ENCODE measurements at regions not wholly inside any gene's neighbourhood (a gene's known extent, or its start where the extent isn't known, plus 50 kb on each side); places are given as distances from the start of the nearest gene placed in this dataset.

DNA sequence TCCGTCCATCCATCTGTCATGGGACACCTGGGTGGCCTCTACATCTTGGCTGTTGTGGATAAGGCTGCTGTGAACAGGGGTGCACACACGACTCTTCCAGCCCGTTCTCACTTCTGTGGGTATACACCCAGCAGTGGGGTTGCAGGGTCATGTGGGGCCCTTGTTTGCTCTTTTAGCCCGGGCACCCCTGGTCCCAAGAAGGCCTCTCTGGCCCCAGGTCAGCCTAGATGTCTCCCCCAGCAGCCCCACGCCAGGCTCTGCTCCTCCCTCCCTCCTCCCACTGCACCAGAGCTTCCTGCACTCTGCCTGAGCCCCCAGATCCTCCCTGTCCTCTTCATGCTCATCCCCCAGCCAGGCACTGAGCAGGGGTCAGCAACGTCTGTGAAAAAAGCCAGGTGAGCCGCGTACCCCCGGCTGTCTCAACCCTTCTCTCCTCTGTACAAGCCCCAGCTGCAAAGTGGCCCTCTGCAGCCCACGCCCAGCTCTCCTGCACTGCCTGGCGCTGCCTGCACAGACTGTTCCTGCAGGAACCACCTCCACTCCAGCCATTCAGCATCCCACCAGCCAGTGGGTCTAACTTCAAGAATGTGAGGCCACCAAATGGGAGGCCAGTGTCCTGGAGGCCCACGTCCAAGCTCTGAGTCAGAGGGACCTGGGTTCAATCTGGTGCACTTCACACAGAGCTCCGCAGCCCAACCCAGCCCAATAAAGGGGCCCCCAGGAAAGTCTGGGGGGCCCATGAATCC, 1508.9 kb downstream of the BRD1 start:
- DNase-seq (ENCODE audit: insufficient read length, low spot score) (no peak), FAIRE-seq (no peak)
- TF ChIP-seq, protein P1, sequence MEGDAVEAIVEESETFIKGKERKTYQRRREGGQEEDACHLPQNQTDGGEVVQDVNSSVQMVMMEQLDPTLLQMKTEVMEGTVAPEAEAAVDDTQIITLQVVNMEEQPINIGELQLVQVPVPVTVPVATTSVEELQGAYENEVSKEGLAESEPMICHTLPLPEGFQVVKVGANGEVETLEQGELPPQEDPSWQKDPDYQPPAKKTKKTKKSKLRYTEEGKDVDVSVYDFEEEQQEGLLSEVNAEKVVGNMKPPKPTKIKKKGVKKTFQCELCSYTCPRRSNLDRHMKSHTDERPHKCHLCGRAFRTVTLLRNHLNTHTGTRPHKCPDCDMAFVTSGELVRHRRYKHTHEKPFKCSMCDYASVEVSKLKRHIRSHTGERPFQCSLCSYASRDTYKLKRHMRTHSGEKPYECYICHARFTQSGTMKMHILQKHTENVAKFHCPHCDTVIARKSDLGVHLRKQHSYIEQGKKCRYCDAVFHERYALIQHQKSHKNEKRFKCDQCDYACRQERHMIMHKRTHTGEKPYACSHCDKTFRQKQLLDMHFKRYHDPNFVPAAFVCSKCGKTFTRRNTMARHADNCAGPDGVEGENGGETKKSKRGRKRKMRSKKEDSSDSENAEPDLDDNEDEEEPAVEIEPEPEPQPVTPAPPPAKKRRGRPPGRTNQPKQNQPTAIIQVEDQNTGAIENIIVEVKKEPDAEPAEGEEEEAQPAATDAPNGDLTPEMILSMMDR (IDR thresholded peaks at IDR 0.05; ENCODE audit: insufficient read depth, missing control alignments) = no peak

DNA sequence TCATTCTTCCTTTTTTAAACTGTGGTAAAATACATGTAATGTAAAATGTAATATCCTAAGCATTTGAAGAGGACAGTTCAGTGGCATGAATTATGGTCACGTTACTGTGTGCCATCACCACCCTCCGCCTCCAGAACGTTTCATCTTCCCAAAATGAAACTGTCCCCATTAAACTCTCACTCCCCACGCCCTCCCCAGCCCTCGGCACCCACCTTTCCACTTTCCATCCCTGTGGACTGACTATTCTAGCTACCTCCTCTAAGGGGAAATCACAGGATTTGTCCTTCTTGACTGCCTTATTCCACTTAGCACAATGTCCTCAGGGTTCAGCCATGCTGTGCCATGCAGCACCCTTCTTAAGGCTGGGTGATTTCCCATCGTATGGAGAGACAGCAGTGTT, 1509.5 kb downstream of the BRD1 start:
- TF ChIP-seq, protein P1 (IDR thresholded peaks at IDR 0.05; ENCODE audit: insufficient read depth, missing control alignments) = no peak
- FAIRE-seq (no peak), DNase-seq (ENCODE audit: insufficient read length, low spot score) (no peak)

DNA sequence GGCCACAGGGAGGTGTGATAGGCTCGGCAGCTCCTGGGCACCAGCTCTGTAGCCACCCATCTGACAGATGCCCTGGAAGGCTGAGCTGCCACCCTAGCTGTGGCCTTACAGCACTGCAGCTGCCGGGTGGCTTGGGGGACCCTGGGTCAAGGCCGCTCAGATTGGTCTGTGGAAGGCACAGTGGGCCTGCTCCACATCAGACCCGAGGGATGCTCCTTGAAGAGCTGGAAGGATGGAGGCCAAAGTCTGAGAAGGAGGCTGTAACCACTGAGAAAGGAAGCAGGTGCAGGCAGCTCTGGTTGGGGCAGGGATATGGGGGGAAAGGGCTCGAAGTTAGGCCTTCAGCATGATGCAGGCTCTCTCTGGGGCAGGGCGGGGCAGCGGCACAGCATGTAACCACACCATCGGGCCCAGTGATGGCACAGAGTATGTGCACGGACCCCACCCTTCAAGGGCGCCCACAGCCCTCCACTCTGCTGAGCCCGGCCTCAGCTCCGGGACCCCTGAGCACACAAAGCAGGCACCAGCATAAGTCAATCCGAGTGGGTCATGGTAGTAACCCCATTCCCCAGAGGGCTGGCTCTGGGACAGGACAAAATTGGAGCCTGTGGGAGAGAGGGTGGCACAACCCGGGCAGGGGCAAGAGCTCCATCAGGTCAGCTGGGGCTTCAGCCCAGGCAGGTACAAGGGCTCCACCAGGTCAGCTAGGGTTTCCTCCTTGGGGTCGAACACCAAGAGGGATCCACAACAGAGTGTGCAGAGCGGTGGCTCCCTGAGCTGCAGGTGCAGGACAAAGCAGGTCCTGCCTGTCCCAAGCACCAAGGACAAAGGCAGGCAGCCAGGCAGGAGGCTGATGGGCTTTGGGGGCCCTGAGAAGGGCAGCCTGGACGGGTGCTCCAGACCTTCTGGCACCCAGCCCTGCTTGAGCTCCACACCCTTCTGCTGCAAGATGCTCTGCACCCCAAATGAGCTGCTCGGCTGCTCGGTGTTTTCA, 1511.1 kb downstream of the BRD1 start:
- FAIRE-seq (no peak), DNase-seq (ENCODE audit: insufficient read length, low spot score) (no peak)

DNA sequence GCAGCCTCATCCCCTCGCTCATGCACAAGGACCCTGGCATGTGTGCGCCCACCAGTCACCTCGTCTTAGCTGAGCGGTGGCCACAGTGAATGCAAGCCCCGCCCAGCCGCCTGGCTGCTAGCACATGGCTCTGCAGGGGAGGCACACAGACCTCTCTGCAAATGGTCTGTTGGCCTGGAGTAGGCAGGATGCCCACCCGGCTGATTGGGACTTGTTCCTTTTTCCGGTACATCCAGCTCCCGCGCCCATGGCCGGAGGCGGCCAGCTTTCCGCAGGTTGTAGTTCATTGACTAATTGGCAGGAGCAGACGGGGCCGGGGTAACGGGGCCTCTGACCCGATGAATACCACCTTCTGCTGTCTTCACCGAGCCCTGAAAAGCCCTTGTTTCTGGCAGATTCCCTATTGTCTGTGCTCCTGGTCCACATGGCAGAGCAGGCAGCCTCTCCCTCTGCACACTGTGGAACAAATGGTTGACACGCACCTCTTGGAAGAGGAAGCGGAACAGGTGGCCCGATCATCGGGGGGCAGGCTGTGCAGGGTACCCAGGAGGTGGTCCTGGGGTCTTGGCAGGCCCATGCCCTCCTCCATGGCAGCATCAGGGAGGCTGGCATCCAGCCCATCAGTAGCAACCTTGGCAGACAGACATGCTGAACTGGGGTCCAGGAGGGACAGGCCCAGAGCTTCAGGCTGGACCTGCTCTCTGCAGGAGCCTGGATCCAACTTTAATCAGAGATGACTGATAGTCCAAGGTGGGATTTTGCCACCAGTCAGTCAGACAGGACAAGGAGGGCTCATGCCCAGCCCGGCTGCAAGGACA, 1512.0 kb downstream of the BRD1 start:
- TF ChIP-seq, protein P1 (IDR thresholded peaks at IDR 0.05; ENCODE audit: insufficient read depth, missing control alignments) = no peak
- DNase-seq (ENCODE audit: insufficient read length, low spot score) = no peak
- no peak for FAIRE-seq

More for the DNA sequence above, 1511.1 kb downstream of the BRD1 start:
- TF ChIP-seq, protein P1 (IDR thresholded peaks at IDR 0.05; ENCODE audit: insufficient read depth, missing control alignments) = no peak

DNA sequence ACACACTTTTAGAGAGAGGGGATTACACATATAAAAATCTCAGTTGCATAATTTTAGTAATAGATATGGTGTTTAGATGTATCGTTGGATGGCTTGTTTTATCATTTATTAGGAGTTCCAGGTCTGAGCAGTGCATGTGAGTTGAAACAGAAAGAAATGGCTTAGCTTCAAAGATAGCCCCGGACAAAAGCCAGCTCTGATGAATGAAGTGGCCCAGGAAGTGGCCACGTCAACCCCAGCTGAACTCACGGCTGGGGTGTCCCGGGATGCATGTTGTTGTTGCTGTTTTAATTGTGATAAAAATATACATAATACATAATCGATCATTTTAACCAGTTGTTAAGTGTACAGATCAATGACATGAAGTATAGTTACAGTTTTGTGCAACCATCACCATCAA, 1513.6 kb downstream of the BRD1 start:
- TF ChIP-seq, protein P1 (IDR thresholded peaks at IDR 0.05; ENCODE audit: insufficient read depth, missing control alignments) = no peak
- FAIRE-seq (no peak), DNase-seq (ENCODE audit: insufficient read length, low spot score) (no peak)

DNA sequence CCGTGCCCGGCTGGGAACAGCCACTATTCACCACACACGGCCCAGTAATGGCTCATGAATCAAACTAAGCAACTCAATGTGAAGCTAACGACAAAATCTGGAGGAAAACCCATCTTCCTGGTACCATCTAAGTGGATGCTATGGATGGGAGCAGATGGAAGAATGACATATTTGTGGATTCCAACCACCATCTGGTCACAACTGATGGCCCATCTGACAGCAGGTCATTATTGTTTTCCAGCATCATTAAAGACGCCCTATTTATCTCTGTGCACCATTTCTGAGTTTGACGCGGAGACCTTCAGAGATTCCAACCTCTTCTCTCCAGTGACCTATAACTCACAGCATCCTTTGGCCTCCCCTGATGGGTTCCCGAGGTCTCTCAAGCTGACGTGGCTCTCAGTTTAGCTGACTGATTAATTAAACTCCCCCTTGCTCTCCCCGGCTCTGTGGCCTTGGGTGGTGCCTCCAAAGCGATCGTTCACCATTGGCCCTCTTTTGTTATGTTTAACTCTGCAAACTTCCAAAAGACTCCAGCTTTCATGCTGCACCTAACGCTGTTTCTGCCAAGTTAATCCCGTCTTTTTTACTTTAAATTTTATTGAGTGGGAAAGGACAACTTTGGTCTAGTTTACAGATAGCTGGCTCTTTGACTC, 1514.4 kb downstream of the BRD1 start:
- TF ChIP-seq, protein P1 (IDR thresholded peaks at IDR 0.05; ENCODE audit: insufficient read depth, missing control alignments) = no peak
- no peak for FAIRE-seq
- no peak for DNase-seq (ENCODE audit: insufficient read length, low spot score)

All from D721Med (cell line).